Activated naive CD4-positive, alpha-beta T cell treated with anti-CD3 and anti-CD28 coated beads, Interleukin-2, amount 50 U/mL, for 16 hours (primary cell): ENCODE measurements at regions not wholly inside any gene's neighbourhood (a gene's known extent, or its start where the extent isn't known, plus 50 kb on each side); places are given as distances from the start of the nearest gene placed in this dataset.

Source experiments
- DNase-seq: peaks from one replicate; pipeline ENCODE4 v3.0.0-alpha.2; 2020

- DNase-seq = no peak
These were observed 104.0 kb downstream of the CPZ start for GRCh38 chr4:8696369-8697127.

GRCh38 chr4:8695237-8696219 is 103.0 kb downstream of the CPZ start:
- no peak for DNase-seq

GRCh38 chr4:8694651-8695151 is 102.1 kb downstream of the CPZ start:
- DNase-seq = no peak

GRCh38 chr4:8694226-8694625 is 101.7 kb downstream of the CPZ start:
- DNase-seq = no peak

GRCh38 chr4:8691151-8691775 is 98.7 kb downstream of the CPZ start:
- no peak for DNase-seq

- DNase-seq = no peak
These were observed 97.9 kb downstream of the CPZ start for GRCh38 chr4:8690216-8691150.

- no peak for DNase-seq
These were observed 97.2 kb downstream of the CPZ start for GRCh38 chr4:8689741-8690140.

GRCh38 chr4:8688908-8689445 is 96.4 kb downstream of the CPZ start:
- no peak for DNase-seq

- DNase-seq = no peak
These were observed 95.7 kb downstream of the CPZ start for GRCh38 chr4:8688041-8688907.

- DNase-seq = no peak
These were observed 94.5 kb downstream of the CPZ start for GRCh38 chr4:8687083-8687482.

GRCh38 chr4:8685831-8686230 is 93.3 kb downstream of the CPZ start:
- DNase-seq = no peak

GRCh38 chr4:8683462-8683861 is 90.9 kb downstream of the CPZ start:
- DNase-seq = no peak

- no peak for DNase-seq
These were observed 90.2 kb downstream of the CPZ start for GRCh38 chr4:8682725-8683124.

GRCh38 chr4:8682296-8682695 is 89.7 kb downstream of the CPZ start:
- no peak for DNase-seq

- DNase-seq = no peak
These were observed 88.8 kb downstream of the CPZ start for GRCh38 chr4:8681391-8681790.

GRCh38 chr4:8679032-8679431 is 86.5 kb downstream of the CPZ start:
- no peak for DNase-seq

GRCh38 chr4:8676676-8677075 is 84.1 kb downstream of the CPZ start:
- DNase-seq = no peak

- DNase-seq = no peak
These were observed 83.3 kb downstream of the CPZ start for GRCh38 chr4:8675906-8676305.

- DNase-seq = no peak
These were observed 82.8 kb downstream of the CPZ start for GRCh38 chr4:8675383-8675782.

- no peak for DNase-seq
These were observed 81.8 kb downstream of the CPZ start for GRCh38 chr4:8674311-8674885.
